Fibroblast of gingiva (primary cell): ENCODE measurements at regions not wholly inside any gene's neighbourhood (a gene's known extent, or its start where the extent isn't known, plus 50 kb on each side); places are given as distances from the start of the nearest gene placed in this dataset.
A peak's percentile ranks its signal among the peaks of the same experiment; 100 is the strongest.
"Not testable (repeated sequence)": the region's sequence is repeated elsewhere in the genome, so short reads cannot be mapped to it uniquely, and the experiment has no call there.

ENCODE experiments used
- DNase-seq: peaks from one replicate; pipeline ENCODE4 v3.0.0-alpha.2; 2011; ENCODE audit warnings: low read depth

GRCh38 chr13:86051134-86052103 lies 252.2 kb upstream of the SLITRK6 start:
- no peak for DNase-seq

GRCh38 chr13:86038490-86038889 lies 239.3 kb upstream of the SLITRK6 start:
- no peak for DNase-seq

GRCh38 chr13:86020351-86021002 lies 221.3 kb upstream of the SLITRK6 start:
- DNase-seq, result peak; percentile 94

GRCh38 chr13:86006317-86006716 lies 207.1 kb upstream of the SLITRK6 start:
- DNase-seq, result no peak

- DNase-seq, result no peak
These were observed 203.8 kb upstream of the SLITRK6 start for GRCh38 chr13:86003029-86003428.

GRCh38 chr13:86000546-86000945 lies 201.3 kb upstream of the SLITRK6 start:
- no peak for DNase-seq

GRCh38 chr13:85997587-85997986 lies 198.4 kb upstream of the SLITRK6 start:
- peak; percentile 56 for DNase-seq

- DNase-seq, result no peak
These were observed 196.7 kb upstream of the SLITRK6 start for GRCh38 chr13:85995788-85996418.

- no peak for DNase-seq
These were observed 194.3 kb upstream of the SLITRK6 start for GRCh38 chr13:85993567-85993966.

GRCh38 chr13:85990397-85990796 lies 191.2 kb upstream of the SLITRK6 start:
- DNase-seq, result no peak

- peak; percentile 76 for DNase-seq
These were observed 186.6 kb upstream of the SLITRK6 start for GRCh38 chr13:85985797-85986196.

- DNase-seq, result no peak
These were observed 182.9 kb upstream of the SLITRK6 start for GRCh38 chr13:85982102-85982501.

- not testable (repeated sequence) for DNase-seq
These were observed 181.2 kb upstream of the SLITRK6 start for GRCh38 chr13:85980447-85980846.

- no peak for DNase-seq
These were observed 177.0 kb upstream of the SLITRK6 start for GRCh38 chr13:85976242-85976641.

GRCh38 chr13:85974608-85975366 lies 175.6 kb upstream of the SLITRK6 start:
- DNase-seq, result peak; percentile 3

GRCh38 chr13:85970727-85971126 lies 171.5 kb upstream of the SLITRK6 start:
- DNase-seq, result no peak

- no peak for DNase-seq
These were observed 170.1 kb upstream of the SLITRK6 start for GRCh38 chr13:85969331-85969730.

- DNase-seq, result no peak
These were observed 136.7 kb upstream of the SLITRK6 start for GRCh38 chr13:85935868-85936467.

GRCh38 chr13:85930108-85930507 lies 130.9 kb upstream of the SLITRK6 start:
- no peak for DNase-seq

- no peak for DNase-seq
These were observed 111.7 kb upstream of the SLITRK6 start for GRCh38 chr13:85910962-85911361.

GRCh38 chr13:85900521-85900920 lies 101.3 kb upstream of the SLITRK6 start:
- DNase-seq, result no peak
